A673 (cell line): ENCODE measurements at regions not wholly inside any gene's neighbourhood (a gene's known extent, or its start where the extent isn't known, plus 50 kb on each side); places are given as distances from the start of the nearest gene placed in this dataset.

Experiments used
- EZH2 ChIP-seq: fragments of 200-600 bp; sonication (generic); IDR thresholded peaks from 2 replicates; pipeline ENCODE4 v1.6.1; 2017; ENCODE audit warnings: borderline replicate concordance, low read depth, mild to moderate bottlenecking, mixed read lengths, antibody characterized with exemption, low read length; ENCODE audit not compliant: poor library complexity, severe bottlenecking
- TF ChIP-seq, protein P1 (sequence below): fragments of 300-800, 200-600 bp; sonication (generic); conservative IDR thresholded peaks from 2 replicates; pipeline ENCODE4 v1.5.1; 2017; ENCODE audit warnings: low read depth, mild to moderate bottlenecking, antibody characterized with exemption, low read length, moderate library complexity, mixed read lengths

DNA sequence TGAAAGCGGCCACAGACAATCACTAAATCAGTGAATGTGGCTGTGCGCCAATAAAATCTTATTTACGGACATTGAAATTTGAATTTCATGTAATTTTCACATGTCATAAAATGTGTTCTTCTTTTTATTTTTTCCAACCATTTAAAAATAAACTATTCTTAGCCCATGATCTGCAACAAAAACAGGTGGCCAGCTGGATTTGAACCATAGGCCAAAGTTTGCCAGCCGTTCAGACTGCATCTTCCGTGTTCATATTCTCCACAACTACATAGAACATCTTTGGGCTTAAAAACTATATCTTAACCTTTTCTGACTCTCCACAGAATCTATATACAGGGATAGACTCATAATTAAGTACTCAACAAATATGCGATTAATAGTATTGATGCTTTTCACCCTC lies 81.2 kb upstream of the RALGPS2 start:
- TF ChIP-seq, protein P1, sequence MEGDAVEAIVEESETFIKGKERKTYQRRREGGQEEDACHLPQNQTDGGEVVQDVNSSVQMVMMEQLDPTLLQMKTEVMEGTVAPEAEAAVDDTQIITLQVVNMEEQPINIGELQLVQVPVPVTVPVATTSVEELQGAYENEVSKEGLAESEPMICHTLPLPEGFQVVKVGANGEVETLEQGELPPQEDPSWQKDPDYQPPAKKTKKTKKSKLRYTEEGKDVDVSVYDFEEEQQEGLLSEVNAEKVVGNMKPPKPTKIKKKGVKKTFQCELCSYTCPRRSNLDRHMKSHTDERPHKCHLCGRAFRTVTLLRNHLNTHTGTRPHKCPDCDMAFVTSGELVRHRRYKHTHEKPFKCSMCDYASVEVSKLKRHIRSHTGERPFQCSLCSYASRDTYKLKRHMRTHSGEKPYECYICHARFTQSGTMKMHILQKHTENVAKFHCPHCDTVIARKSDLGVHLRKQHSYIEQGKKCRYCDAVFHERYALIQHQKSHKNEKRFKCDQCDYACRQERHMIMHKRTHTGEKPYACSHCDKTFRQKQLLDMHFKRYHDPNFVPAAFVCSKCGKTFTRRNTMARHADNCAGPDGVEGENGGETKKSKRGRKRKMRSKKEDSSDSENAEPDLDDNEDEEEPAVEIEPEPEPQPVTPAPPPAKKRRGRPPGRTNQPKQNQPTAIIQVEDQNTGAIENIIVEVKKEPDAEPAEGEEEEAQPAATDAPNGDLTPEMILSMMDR = no peak
- TF ChIP-seq EZH2 = no peak
